ENCODE measurements at regions not wholly inside any gene's neighbourhood (a gene's known extent, or its start where the extent isn't known, plus 50 kb on each side); places are given as distances from the start of the nearest gene placed in this dataset.

GRCh38 chr3:176378789-176379188, 818.5 kb downstream of the TBL1XR1 start:
- no peak for TF ChIP-seq CTCF (IDR thresholded peaks at IDR 0.05; ENCODE audit: extremely low read depth, insufficient read depth, missing control alignments)
- DNase-seq (ENCODE audit: low spot score): no peak
- in situ Hi-C loops (cut with MboI; ENCODE audit: low pct_unique_long_range_greater_than_20kb, low sequenced_read_pairs, unreplicated experiment): no loop called here

GRCh38 chr3:176376531-176376930, 820.8 kb downstream of the TBL1XR1 start:
- no peak for TF ChIP-seq CTCF (IDR thresholded peaks at IDR 0.05; ENCODE audit: extremely low read depth, insufficient read depth, missing control alignments)
- in situ Hi-C loops (cut with MboI; ENCODE audit: low pct_unique_long_range_greater_than_20kb, low sequenced_read_pairs, unreplicated experiment): no loop called here
- no peak for DNase-seq (ENCODE audit: low spot score)

GRCh38 chr3:176375519-176375918, 821.8 kb downstream of the TBL1XR1 start:
- no peak for TF ChIP-seq CTCF (IDR thresholded peaks at IDR 0.05; ENCODE audit: extremely low read depth, insufficient read depth, missing control alignments)
- in situ Hi-C loops (cut with MboI; ENCODE audit: low pct_unique_long_range_greater_than_20kb, low sequenced_read_pairs, unreplicated experiment): no loop called here
- no peak for DNase-seq (ENCODE audit: low spot score)

- no peak for DNase-seq (ENCODE audit: low spot score)
- TF ChIP-seq CTCF (IDR thresholded peaks at IDR 0.05; ENCODE audit: extremely low read depth, insufficient read depth, missing control alignments): no peak
- in situ Hi-C loops (cut with MboI; ENCODE audit: low pct_unique_long_range_greater_than_20kb, low sequenced_read_pairs, unreplicated experiment): no loop called here
Measured at GRCh38 chr3:176362191-176362731, 835.0 kb downstream of the TBL1XR1 start.

- no peak for TF ChIP-seq CTCF (IDR thresholded peaks at IDR 0.05; ENCODE audit: extremely low read depth, insufficient read depth, missing control alignments)
- in situ Hi-C loops (cut with MboI; ENCODE audit: low pct_unique_long_range_greater_than_20kb, low sequenced_read_pairs, unreplicated experiment): no loop called here
- no peak for DNase-seq (ENCODE audit: low spot score)
Measured at GRCh38 chr3:176359211-176359610, 838.1 kb downstream of the TBL1XR1 start.

GRCh38 chr3:176357891-176358290, 839.4 kb downstream of the TBL1XR1 start:
- no peak for DNase-seq (ENCODE audit: low spot score)
- TF ChIP-seq CTCF (IDR thresholded peaks at IDR 0.05; ENCODE audit: extremely low read depth, insufficient read depth, missing control alignments): no peak
- in situ Hi-C loops (cut with MboI; ENCODE audit: low pct_unique_long_range_greater_than_20kb, low sequenced_read_pairs, unreplicated experiment): no loop called here

- TF ChIP-seq CTCF (IDR thresholded peaks at IDR 0.05; ENCODE audit: extremely low read depth, insufficient read depth, missing control alignments): no peak
- in situ Hi-C loops (cut with MboI; ENCODE audit: low pct_unique_long_range_greater_than_20kb, low sequenced_read_pairs, unreplicated experiment): no loop called here
- no peak for DNase-seq (ENCODE audit: low spot score)
Measured at GRCh38 chr3:176354843-176355242, 842.4 kb downstream of the TBL1XR1 start.

Measured in GM13977 (cell line).